ENCODE measurements at regions not wholly inside any gene's neighbourhood (a gene's known extent, or its start where the extent isn't known, plus 50 kb on each side); places are given as distances from the start of the nearest gene placed in this dataset.

DNA sequence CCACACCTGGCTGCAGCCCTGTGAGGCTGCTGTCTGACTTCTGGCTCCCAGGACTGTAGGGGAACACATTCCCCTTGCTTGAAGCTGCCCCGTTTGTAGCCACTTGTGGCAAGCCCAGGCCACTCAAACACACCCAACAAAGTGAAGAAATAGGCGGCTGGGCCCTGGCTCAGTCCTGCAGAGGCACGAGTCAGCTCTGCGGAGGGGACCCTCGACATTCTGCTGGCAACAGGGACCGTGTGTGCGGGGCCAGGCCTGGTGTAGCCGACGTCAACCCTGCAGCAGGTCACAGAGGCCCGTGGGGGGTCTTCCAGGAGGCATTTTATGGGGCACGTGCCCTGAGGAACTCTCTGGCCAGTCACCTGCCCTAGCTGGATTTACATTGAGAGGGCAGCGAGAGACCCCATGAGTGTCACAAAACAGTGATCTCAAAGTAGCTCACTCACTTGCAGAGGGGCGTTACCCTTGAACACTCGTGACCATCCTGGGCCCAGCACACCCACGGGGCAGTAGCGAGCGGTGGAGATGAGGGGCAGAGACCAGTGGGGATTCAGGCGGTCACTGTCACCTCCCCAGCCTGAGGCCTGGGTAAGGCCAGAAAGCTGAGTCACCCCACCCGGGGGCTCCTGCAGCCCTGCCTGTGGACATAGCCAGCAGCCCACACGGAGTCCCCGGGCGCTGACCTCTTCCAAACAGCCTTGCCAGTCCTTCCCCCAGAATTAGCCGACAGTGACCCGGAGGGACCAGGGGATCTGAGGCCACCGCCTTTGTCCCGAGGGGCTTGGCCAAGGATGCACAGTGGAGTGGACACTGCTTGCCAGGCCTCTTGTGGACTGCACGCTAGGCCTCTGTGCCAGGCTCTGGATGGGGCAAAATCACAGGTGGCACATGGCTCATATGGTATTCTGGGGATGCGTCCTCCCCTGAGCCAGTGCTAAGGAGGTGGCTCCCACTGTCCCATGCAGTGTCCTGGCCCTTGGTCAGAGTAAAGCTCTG lies 139.5 kb downstream of the CTTN start:
- no peak for DNase-seq

DNA sequence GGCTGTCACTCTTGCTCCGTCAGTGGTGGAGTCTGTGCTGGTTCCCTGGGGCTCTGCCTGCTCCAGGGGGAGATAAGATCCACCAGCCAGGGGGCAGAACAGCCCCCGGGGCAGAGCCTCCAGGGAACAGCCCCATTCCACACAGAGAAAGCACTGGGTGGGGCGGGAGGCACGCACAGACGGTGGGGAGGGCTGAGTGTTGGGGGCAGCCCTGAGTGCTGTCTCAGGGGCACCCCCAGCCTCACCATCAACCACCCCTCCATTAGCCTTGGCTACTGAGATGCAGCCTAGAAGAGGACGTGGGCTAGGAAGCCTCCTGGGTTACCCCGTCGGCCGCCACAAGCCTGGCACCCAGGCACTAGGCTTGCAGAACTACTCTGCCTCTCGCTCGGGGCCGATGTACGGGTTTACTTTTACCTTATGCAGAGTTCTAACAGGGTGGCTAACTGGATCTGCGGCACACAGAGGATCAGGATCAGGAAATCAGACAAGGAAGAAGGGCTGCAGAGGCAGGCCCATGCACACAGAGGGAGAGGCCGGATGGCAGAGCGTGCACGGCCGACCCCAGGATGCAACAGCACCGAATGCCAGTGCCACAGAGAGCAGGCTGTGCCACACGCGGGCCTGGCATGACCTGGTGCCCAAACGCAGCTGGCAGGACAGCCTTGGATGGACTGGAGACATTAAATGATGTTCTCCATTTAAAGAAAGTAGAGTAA lies 140.5 kb downstream of the CTTN start:
- no peak for DNase-seq

DNA sequence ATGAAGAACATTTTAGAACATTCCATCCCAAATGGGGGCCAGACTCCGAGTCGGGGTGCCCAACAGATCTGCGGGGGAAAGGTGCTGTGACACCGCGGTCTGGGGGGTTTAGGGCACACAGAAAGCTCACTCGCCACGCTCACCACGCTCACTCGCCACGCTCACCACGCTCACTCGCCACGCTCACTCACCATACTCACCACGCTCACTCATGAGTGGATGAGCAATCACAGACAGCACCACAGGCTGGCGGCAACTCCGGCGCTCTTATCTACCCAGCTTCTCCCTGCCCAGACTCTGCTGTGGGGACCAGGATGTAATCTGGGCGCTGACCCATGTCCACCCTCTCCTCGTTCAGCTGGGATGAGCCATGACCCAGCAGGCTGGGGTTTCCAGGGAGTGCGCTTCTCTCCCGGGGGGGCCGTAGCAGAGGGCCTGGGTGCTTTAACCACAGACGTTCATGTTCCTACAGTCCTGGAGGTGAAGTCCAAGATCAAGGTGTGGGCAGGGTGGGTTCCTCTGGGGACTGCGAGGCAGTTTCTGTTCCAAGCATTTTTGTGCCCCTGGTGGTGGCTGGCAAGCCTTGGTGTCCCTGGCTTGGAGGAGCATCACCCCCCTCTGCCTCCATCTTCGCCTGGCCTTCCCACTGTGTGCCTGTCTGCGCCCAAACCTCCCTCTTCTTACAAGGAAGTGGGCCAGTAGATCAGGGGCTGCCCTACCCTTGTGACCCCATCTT lies 141.2 kb downstream of the CTTN start:
- DNase-seq, result no peak

DNA sequence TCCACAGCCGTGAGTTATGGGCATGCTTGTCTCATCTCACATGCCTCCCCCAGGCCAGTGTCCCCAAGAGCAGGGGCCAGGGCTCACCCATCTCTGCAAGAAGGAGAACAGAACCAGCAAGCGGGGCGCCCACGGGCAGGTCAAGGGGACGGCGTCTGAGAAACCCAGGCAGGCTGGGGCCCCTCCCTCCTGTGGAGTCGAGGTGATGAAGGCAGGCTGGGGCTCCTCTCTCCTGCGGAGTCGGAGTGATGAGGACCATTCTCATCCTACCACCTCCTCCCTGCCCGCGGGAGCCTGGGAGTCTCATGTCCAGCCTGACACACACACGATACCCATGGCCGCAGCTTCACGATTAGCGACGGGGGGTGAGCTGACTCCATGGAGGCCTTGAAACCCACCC lies 141.9 kb downstream of the CTTN start:
- DNase-seq, result no peak

DNA sequence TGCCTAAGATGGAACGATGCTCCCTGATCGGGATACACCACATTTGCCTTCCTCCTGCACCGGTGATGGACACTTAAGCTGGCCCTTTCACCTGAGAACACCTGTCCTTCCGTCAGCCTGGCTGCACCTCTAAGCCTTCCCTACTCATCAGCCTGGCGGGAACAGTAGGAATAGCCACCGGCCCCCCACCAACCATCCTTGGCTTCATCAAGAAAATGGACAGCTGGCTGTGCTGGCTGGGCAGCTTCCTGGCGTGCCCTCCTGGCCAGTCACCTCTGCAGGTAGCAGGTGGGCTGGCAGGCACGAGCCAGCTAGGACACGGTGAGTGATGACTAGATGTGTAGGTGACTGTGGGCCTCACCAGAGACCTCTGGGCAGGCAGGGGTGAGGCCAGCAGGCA lies 142.8 kb downstream of the CTTN start:
- no peak for DNase-seq

DNA sequence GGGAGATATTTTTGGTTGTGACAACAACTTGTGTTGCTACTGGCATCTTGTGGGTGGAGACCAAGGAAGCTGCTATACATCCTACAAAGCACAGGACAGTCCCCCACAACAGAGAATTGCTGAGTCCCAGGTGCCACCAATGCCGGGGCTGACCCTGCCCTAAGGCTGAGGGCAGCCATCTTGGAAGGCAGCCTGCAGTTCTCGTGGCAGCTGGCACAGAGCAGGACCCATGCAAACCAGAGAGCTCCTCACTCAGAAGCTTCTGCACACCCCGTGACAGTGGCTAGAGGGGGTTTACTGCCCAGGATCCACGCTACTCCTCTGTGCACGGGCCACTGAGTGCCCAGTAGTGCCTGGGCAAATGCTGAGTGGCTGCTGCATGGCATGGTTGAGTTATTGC lies 143.4 kb downstream of the CTTN start:
- DNase-seq, result no peak

DNA sequence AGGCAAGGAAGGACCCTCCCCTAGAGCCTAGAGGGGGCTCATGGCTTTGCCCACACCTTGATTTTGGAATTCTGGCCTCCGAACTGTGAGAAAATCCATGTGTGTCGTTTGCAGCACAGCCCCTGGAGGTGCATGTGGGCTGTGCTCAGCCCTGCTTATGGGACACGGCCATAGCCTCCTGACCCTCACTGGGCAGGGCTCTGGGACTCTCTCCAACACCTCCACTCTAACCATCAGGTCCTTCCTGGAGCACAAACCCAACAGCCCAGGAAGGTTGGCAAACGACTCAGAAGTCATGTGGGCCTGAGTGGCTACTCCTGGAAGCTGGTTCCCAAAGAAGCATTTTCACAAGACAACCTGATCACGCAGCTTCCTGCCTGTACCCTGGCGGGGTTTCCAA lies 144.1 kb downstream of the CTTN start:
- DNase-seq, result no peak

DNA sequence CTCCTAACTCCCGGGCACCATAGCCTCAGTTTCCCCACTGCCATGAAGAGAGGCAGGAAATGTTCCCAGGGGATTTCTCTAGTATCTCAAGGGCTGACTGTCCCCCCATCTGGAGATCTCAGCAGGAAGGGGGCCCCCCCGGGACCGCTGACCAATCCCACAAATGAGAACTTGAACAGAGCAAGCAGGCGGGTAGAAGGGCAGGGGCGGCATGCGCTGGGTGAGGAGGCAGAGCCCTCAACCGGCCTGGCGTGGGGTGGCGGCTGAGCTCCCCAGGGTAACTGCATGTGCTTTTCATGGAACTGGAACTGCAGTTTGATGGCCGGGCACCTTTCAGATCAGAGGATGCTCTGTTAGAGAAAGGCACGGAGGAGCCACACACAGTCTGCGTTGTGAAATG lies 144.5 kb downstream of the CTTN start:
- DNase-seq, result no peak

DNA sequence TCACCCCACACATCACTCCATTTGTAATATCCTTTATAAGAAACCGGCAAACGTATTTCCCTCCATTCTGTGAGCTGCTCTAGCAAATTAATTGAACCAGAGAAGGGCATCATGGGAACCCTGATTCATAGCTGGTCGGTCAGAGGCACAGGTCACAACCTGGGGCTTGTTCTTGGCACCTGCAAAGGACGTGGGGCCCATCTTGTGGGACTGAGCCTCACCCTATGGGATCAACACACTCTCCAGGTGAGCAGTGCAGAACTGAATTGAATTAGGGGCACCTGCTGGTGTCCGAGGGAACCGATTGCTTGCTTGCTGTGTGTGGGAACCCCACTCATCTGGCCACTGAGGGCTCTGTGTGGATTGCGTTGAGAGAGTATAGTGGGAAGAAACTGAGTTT lies 145.3 kb downstream of the CTTN start:
- DNase-seq, result no peak

DNA sequence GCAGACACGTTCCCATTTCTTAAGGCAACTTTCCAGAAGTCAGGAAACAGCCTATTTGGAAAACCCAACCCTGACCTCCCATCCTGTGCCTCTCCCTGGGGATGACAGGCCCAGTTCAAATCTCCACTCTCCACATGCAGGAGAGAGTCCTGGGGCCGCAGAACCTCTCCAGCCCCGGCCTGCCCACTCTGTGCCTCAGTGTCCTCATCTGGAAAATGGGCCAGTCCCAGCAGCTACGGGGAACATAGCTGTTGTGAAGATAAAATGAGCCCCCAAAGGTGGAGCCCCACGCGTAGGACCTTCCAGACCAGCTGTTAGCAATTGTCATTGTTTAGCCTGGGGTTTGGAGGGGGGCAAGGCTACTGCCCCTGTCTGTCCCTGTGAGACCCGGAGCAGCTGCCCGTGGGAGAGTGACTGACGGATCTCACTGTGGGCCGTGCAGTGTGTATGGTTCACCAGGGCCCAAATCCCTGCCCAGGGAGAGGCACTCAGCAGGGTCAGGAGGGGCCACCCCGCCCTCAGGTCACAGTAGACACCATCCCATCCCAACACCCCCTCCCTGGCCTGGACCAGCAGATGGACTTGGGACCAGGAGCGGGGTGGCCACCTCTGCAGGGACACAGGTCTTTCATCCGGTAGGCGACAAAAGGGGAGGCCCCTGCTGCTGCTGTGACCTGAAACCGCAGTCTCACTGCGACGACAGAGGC lies 145.9 kb downstream of the CTTN start:
- DNase-seq, result no peak

DNA sequence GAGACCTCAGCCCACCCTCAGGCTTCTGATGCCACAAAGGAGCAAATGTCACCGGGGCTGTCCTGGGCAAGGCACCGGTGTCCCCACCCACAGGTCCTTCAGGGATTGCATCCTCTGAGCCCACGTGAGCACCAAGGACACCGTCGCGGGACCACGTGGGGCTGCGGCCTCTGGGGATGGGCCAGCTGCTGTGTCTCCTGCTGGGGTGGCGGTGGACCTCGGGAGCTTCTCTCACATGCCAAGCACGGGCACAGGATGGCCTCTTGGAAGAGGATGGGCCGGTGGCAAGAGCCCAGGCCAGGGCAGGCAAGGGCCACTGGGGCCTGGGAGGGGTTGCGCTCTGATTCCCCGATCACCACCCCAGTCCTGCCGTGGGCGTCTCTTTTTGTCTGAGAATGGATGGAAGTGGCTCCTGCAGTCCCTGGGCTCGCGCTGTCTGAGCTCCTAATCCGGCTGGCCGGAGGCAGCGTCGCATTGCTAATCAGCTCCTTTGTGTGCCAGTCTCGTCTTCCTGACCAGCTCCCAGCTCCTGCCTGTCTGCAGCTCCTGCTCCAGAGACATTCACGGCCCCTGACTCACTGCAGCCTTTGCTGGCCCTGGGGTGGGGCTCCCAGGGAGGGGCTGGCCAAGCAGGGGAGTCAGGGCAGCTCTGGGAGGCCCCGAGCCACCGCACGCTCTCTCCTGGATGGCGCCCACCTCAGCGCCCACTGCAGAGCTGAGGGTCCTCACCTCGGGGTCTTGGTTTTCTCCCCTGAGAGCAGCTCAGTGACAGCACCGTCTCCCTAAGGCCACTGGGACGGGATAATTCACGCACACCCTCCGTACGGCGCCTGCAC lies 146.7 kb downstream of the CTTN start:
- DNase-seq, result no peak

DNA sequence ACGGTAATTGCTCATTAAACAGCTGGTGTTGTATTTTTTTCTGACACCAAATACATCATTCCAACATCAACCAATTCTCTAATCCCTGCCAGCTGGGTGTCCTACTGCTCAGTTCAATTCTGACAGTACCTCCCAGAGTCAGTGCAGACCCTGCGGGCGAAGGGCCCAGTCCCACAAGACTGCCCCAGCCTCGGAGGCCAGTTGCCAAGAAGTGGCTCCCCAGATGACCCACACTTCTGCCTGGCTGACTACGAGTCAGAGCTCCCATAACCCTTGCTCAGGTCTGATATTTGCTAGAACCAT lies 147.2 kb downstream of the CTTN start:
- DNase-seq, result no peak

DNA sequence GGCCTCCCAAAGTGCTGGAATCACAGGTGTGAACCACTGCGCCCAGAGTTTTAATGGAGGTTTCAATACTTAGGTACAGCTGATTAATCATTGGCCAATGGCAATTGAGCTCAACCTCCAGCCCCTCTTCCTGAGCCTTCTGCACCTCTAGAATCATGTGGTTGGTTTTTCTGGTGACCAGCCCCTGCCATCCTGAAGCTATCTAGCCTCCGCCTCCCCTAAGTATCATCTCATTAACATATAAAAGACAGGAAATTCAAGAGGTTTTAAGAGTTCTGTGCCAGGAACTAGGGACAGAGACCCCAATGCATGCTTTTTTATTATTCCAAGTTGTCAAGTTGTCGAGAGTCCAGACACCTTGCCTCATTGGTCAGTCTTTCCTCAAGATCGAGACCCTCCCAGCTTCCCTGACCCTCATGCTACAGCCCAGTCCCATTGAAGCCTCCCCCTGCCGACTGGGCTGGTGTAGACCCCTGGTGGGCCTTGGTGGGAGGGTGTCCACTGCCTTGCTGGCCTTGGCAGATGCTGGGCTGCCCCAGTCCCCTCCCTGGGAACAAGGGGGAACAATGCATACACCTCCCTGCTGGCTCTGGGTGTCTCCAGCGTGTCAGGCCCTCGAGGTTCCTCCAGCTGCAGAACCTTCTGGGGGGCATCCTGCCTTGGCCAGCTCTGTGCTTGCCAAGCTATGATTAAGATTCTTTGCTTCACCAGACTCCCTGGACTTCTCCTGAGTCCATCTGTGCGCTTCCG lies 148.0 kb downstream of the CTTN start:
- DNase-seq, result no peak

DNA sequence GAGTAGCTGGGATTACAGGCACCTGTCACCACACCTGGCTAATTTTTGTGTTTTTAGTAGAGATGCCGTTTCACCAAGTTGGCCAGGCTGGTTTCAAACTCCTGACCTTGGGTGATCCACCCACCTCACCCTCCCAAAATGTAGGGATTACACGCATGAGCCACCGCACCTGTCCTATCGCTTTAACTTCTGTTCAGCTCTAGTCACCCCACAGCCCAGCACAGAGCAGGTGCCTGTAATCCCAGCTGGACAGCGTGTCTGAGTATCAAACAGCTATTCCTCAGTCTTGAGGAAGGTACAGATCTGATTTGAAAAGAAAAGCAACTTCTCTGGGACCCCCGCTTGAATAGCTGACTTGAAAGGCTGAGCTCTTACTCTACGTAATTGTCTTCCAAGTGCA lies 149.1 kb downstream of the CTTN start:
- DNase-seq, result no peak

DNA sequence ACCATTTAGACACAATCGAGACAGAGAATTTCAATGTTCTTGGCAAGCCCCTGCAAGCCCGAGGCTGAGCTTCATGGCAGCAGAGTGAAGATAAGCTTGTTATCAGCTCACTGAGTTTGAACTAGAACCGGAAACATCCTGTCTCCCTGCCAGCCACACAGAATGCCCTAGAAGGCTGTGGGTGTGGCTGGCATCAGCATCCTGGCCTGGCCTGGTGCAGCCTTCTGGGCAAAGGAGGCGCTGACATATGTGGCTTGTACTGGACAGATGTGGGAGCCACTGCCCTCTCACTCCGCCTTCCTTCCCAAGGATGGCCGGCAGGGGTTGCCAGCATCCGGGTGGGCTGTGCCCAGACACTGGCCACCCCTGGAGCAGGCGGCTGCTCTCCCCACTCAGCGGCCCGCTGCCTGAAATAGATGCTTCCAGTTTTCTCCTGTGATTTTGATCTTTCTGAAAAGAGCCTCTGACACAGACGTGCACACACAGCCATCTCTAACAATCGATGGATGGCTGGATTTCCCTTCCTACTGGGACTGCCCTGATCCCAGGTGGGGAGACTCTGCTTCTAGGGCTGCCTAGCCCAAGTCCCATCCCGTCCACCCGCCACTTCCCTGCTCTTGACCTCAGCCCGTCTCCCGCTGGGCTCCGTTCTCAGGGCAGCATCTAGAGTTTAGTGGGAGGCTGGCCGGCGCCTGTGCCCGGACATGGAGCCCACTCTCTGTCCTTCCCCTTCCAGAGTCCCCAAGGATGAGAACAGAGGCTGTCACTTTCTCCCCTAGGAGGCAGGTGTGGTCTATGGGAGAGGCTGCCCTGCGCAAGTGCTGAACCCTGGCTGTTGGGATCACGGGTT lies 149.7 kb downstream of the CTTN start:
- DNase-seq, result no peak

DNA sequence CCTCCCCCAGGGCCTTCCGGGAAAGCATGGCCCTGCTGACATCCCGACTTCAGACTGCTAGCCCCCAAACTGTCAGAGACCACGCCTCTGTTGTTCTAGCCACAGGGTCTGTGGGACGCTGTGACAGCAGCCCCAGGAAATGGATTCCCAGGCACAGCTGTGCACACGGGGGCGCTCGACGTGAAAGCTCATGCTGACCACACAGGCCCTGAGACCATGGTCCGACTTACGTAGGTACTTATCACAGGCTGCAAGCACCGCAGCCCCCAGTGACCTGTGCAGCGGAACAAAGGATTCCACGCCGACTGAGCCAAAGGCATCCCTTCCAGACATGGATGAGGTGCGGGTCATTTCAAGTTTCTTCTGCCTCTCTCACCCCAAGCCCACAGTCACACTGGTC lies 150.6 kb downstream of the CTTN start:
- no peak for DNase-seq

DNA sequence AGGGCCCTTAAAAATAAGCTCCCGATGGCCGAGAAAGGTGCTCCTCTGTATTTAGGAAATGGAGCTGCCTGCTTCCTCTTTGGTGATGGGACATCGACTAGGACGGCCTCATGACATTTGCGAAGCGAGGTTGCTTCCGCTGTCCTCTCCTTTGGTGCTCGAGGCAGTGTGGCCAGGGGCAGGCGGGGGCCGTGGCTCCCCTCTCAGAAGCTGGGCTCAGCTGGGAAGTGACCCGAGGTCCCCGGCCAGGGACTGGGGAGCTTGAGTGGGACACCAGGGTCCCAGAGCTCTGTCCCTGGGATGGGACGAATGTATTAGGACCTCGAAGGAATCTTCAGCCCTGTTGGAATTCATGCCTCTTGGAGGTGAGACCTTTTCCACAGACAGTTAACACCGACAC lies 151.1 kb downstream of the CTTN start:
- no peak for DNase-seq

DNA sequence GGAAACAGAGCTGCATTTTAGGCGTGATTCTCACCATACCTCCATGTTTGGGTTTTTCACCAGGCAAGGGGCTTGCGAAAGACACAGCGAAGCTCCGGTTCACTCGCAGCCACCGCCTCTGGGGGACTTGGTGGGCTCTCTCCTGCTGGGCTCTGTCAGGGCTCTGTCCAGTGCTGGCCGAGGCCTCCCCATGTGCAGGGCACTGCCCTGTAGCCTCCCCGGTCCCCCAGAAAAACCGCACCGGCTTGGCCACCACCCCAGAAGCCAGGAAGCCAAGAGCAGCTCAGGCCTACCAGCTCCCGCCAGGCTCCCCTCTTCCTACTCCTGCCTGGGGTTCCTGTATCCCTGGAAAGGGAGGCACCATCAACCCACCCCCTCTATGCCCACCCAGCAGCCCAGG lies 151.5 kb downstream of the CTTN start:
- DNase-seq, result no peak

DNA sequence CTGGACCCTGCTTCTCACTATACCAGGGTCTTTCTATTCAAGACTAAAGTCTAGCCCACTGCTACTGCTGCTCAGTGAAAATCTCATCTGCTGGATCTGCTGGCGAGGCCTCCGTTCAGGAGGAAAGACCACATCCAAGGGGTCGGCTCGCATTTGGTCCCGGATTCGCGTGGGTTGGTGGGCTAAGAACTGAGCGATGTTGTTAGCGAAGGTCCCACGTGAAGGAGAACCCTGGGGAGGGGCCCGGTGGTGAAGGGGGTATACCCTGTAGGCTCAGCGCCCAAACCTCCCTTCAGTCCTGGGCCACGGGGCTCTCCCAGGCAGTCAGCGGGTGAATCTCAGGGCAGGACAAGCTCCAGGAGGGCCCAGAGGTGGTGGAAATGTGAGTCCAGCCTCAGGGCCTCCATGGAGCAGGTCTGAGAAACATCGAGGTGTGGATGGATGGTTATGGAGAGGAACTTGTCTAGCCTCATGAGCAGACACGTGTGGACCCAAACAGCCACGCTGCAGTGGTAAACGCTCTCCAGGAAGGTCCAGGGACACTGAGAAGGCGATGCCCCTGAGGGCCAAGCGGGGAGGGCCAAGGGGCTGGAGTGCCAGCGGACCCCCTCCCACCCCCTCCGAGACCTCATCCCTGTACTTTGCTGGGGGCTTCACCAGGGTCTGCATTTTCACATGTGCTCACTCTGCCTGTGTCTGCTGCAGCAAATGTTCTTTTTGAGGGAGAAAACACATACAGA lies 152.3 kb downstream of the CTTN start:
- no peak for DNase-seq

Data from RPMI8226 (cell line).